ENCODE measurements at regions not wholly inside any gene's neighbourhood (a gene's known extent, or its start where the extent isn't known, plus 50 kb on each side); places are given as distances from the start of the nearest gene placed in this dataset.

DNA sequence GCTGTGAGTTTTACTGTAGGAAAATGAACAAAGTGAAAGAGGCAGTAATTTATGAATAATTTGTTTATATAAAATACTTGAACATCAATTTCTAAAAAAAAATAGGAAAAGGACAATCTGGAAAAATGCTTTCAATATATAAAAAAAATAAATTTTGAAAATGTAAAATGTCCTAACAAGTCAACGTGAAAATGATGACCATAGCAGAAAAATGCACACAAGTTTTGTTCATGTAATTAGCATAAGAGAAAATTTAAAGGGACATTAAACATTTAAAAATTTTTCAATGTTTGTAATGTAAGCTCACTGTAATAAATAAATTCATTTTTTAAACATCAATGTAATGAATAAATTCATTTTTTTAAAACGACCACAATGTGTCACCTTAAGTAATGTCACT, 214.8 kb upstream of the ATXN7L3B start:
- no peaks in the 10 kb centered on the region for H3F3A ChIP-seq (ENCODE audit: insufficient read depth, low read length, poor library complexity, severe bottlenecking)
- no peaks in the 10 kb centered on the region for H4K20me1 ChIP-seq (ENCODE audit: insufficient read depth)
- H3K4me3 ChIP-seq (ENCODE audit: low read length), result no peak overlapping the region
- no peak overlapping the region for H3K9ac ChIP-seq (ENCODE audit: low read length)
- H3K27me3 ChIP-seq (ENCODE audit: insufficient read depth, low read depth, low read length), result no peaks in the 10 kb centered on the region
- no peaks in the 10 kb centered on the region for H3K79me2 ChIP-seq (replicated peaks; ENCODE audit: insufficient read depth, low read length)
- no peaks in the 10 kb centered on the region for H3K9me3 ChIP-seq (ENCODE audit: low read length)
- H3K36me3 ChIP-seq (ENCODE audit: insufficient read depth, low read length), result no peaks in the 10 kb centered on the region
- H3K4me2 ChIP-seq (ENCODE audit: low read length), result no peak overlapping the region
- H3K9me2 ChIP-seq (ENCODE audit: insufficient read depth, low read length), result no peaks in the 10 kb centered on the region
- H3K27ac ChIP-seq (ENCODE audit: low read length), result no peak overlapping the region
- TF ChIP-seq TAF1 (IDR thresholded peaks at IDR 0.05; ENCODE audit: low read depth), result no peak
- TF ChIP-seq SMC3 (conservative IDR thresholded peaks at IDR 0.05; ENCODE audit: poor library complexity), result no peak
- no peak for TF ChIP-seq EP300 (conservative IDR thresholded peaks at IDR 0.05; ENCODE audit: poor library complexity, severe bottlenecking)
- no peak for TF ChIP-seq MXI1 (conservative IDR thresholded peaks at IDR 0.05; ENCODE audit: poor library complexity, severe bottlenecking)
- TF ChIP-seq RAD21 (conservative IDR thresholded peaks at IDR 0.05), result no peak
- TF ChIP-seq POLR2AphosphoS5 (IDR thresholded peaks at IDR 0.05), result no peak
- TF ChIP-seq, protein P1, sequence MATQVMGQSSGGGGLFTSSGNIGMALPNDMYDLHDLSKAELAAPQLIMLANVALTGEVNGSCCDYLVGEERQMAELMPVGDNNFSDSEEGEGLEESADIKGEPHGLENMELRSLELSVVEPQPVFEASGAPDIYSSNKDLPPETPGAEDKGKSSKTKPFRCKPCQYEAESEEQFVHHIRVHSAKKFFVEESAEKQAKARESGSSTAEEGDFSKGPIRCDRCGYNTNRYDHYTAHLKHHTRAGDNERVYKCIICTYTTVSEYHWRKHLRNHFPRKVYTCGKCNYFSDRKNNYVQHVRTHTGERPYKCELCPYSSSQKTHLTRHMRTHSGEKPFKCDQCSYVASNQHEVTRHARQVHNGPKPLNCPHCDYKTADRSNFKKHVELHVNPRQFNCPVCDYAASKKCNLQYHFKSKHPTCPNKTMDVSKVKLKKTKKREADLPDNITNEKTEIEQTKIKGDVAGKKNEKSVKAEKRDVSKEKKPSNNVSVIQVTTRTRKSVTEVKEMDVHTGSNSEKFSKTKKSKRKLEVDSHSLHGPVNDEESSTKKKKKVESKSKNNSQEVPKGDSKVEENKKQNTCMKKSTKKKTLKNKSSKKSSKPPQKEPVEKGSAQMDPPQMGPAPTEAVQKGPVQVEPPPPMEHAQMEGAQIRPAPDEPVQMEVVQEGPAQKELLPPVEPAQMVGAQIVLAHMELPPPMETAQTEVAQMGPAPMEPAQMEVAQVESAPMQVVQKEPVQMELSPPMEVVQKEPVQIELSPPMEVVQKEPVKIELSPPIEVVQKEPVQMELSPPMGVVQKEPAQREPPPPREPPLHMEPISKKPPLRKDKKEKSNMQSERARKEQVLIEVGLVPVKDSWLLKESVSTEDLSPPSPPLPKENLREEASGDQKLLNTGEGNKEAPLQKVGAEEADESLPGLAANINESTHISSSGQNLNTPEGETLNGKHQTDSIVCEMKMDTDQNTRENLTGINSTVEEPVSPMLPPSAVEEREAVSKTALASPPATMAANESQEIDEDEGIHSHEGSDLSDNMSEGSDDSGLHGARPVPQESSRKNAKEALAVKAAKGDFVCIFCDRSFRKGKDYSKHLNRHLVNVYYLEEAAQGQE (IDR thresholded peaks at IDR 0.05; ENCODE audit: borderline replicate concordance), result no peak
- TF ChIP-seq EZH2 (IDR thresholded peaks at IDR 0.05; ENCODE audit: borderline replicate concordance, insufficient read depth, low read length, poor library complexity, severe bottlenecking), result no peak
- TF ChIP-seq, protein P2, sequence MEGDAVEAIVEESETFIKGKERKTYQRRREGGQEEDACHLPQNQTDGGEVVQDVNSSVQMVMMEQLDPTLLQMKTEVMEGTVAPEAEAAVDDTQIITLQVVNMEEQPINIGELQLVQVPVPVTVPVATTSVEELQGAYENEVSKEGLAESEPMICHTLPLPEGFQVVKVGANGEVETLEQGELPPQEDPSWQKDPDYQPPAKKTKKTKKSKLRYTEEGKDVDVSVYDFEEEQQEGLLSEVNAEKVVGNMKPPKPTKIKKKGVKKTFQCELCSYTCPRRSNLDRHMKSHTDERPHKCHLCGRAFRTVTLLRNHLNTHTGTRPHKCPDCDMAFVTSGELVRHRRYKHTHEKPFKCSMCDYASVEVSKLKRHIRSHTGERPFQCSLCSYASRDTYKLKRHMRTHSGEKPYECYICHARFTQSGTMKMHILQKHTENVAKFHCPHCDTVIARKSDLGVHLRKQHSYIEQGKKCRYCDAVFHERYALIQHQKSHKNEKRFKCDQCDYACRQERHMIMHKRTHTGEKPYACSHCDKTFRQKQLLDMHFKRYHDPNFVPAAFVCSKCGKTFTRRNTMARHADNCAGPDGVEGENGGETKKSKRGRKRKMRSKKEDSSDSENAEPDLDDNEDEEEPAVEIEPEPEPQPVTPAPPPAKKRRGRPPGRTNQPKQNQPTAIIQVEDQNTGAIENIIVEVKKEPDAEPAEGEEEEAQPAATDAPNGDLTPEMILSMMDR (IDR thresholded peaks at IDR 0.05; ENCODE audit: poor library complexity, severe bottlenecking), result no peak
- no peak overlapping the region for H2AFZ ChIP-seq (ENCODE audit: low read depth, low read length)

DNA sequence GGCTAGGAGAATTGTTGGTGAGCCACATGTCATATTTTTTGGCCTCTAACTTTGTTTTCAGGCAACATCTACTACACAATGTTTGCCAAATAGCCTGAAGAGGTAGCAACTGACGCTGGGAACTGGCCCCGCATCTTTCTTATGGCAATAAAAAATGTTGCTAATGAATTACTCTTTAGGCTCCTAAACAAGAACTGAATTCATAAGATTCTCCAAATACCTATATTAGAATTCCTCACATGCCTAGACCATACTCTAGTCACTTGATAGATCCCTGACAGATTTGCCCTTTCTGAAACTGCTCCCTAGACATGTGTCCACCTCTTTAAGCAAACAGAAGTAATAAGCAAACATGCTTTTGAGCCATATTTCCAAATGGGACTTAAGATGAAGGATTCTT, 209.0 kb upstream of the ATXN7L3B start:
- no peaks in the 10 kb centered on the region for H3K9me3 ChIP-seq (ENCODE audit: low read length)
- H2AFZ ChIP-seq (ENCODE audit: low read depth, low read length), result no peak overlapping the region
- no peaks in the 10 kb centered on the region for H4K20me1 ChIP-seq (ENCODE audit: insufficient read depth)
- H3K79me2 ChIP-seq (replicated peaks; ENCODE audit: insufficient read depth, low read length), result no peaks in the 10 kb centered on the region
- no peaks in the 10 kb centered on the region for H3F3A ChIP-seq (ENCODE audit: insufficient read depth, low read length, poor library complexity, severe bottlenecking)
- no peak overlapping the region for H3K4me3 ChIP-seq (ENCODE audit: low read length)
- H3K27ac ChIP-seq (ENCODE audit: low read length), result no peak overlapping the region
- H3K9ac ChIP-seq (ENCODE audit: low read length), result no peak overlapping the region
- H3K27me3 ChIP-seq (ENCODE audit: insufficient read depth, low read depth, low read length), result no peaks in the 10 kb centered on the region
- H3K36me3 ChIP-seq (ENCODE audit: insufficient read depth, low read length), result no peaks in the 10 kb centered on the region
- no peak overlapping the region for H3K4me2 ChIP-seq (ENCODE audit: low read length)
- H3K9me2 ChIP-seq (ENCODE audit: insufficient read depth, low read length), result no peaks in the 10 kb centered on the region
- TF ChIP-seq TAF1 (IDR thresholded peaks at IDR 0.05; ENCODE audit: low read depth) (no peak), RAD21 (conservative IDR thresholded peaks at IDR 0.05) (no peak), MXI1 (conservative IDR thresholded peaks at IDR 0.05; ENCODE audit: poor library complexity, severe bottlenecking) (no peak), EZH2 (IDR thresholded peaks at IDR 0.05; ENCODE audit: borderline replicate concordance, insufficient read depth, low read length, poor library complexity, severe bottlenecking) (no peak), POLR2AphosphoS5 (IDR thresholded peaks at IDR 0.05) (no peak), EP300 (conservative IDR thresholded peaks at IDR 0.05; ENCODE audit: poor library complexity, severe bottlenecking) (no peak), SMC3 (conservative IDR thresholded peaks at IDR 0.05; ENCODE audit: poor library complexity) (no peak)
- TF ChIP-seq, protein P1 (IDR thresholded peaks at IDR 0.05; ENCODE audit: borderline replicate concordance), result no peak
- TF ChIP-seq, protein P2 (IDR thresholded peaks at IDR 0.05; ENCODE audit: poor library complexity, severe bottlenecking), result no peak

All from neural cell (in vitro differentiated cells).